Right atrium auricular region (tissue), 2 donors: ENCODE measurements at regions not wholly inside any gene's neighbourhood (a gene's known extent, or its start where the extent isn't known, plus 50 kb on each side); places are given as distances from the start of the nearest gene placed in this dataset.

ENCODE experiments used
- DNase-seq: peaks from one replicate; pipeline ENCODE4 v3.0.0-alpha.2; 2019; ENCODE audit warnings: low spot score
- H3K27ac ChIP-seq, 2 donors: fragments of 200-600 bp; sonication (generic); 1 replicate in 1 of 2; 2 replicates in 1 of 2; pipeline ENCODE4 v1.5.1; 2016 to 2019
- H3K27me3 ChIP-seq, 2 donors: fragments of 200-600 bp; sonication (generic); one replicate each; pipeline versions ENCODE4 v1.5.1 to v1.6.0; 2017 to 2019
- H3K36me3 ChIP-seq: fragments of 200-600 bp; sonication (generic); one replicate; pipeline ENCODE4 v1.5.1; 2016
- H3K4me1 ChIP-seq, 2 donors: fragments of 200-600 bp; sonication (generic); one replicate each; pipeline versions ENCODE4 v1.5.1 to v1.6.0; 2017 to 2019
- H3K4me3 ChIP-seq, 2 donors: fragments of 200-600 bp; sonication (generic); 1 replicate in 1 of 2; 2 replicates in 1 of 2; pipeline ENCODE4 v1.5.1; 2017 to 2019; ENCODE audit warnings: mild to moderate bottlenecking in 1 of 2, moderate library complexity in 1 of 2
- H3K9me3 ChIP-seq, 2 donors: fragments of 200-600 bp; sonication (generic); one replicate each; pipeline ENCODE4 v1.5.1; 2019
- CTCF ChIP-seq, 2 donors: fragments of 200-600 bp; sonication (generic); IDR thresholded peaks; one replicate each; pipeline ENCODE4 v1.5.1; 2019; ENCODE audit warnings: antibody characterized with exemption in 2 of 2

- DNase-seq: no peak
- Histone ChIP-seq H3K4me1 (no peaks in the 10 kb centered on the region), H3K27me3 (no peaks in the 10 kb centered on the region), H3K36me3 (no peaks in the 10 kb centered on the region), H3K9me3 (no peaks in the 10 kb centered on the region), H3K27ac (no peak overlapping the region), H3K4me3 (no peak overlapping the region)
- TF ChIP-seq CTCF (IDR thresholded peaks at IDR 0.05): no peak
Observed at GRCh38 chr20:60454491-60454890, 496.3 kb downstream of the CDH26 start.

- H3K4me3 ChIP-seq: no peak overlapping the region
- no peak for DNase-seq
- no peak for TF ChIP-seq CTCF (IDR thresholded peaks at IDR 0.05)
- no peaks in the 10 kb centered on the region for H3K9me3 ChIP-seq
- H3K4me1 ChIP-seq: no peaks in the 10 kb centered on the region
- H3K36me3 ChIP-seq: no peaks in the 10 kb centered on the region
- H3K27me3 ChIP-seq: no peaks in the 10 kb centered on the region
- H3K27ac ChIP-seq: no peak overlapping the region
Observed at GRCh38 chr20:60455272-60455671, 497.0 kb downstream of the CDH26 start.

GRCh38 chr20:60459212-60459611, 501.0 kb downstream of the CDH26 start:
- TF ChIP-seq CTCF (IDR thresholded peaks at IDR 0.05): no peak
- Histone ChIP-seq H3K27me3 (no peaks in the 10 kb centered on the region), H3K9me3 (peaks cover 0 to 13% of the 10 kb centered on the region in 2 donors), H3K27ac (no peak overlapping the region), H3K36me3 (no peaks in the 10 kb centered on the region), H3K4me1 (no peaks in the 10 kb centered on the region), H3K4me3 (no peak overlapping the region)
- DNase-seq: no peak

GRCh38 chr20:60461993-60462392, 503.8 kb downstream of the CDH26 start:
- no peak for TF ChIP-seq CTCF (IDR thresholded peaks at IDR 0.05)
- no peak overlapping the region for H3K4me3 ChIP-seq
- no peak for DNase-seq
- no peaks in the 10 kb centered on the region for H3K36me3 ChIP-seq
- peaks cover 0 to 13% of the 10 kb centered on the region in 2 donors for H3K9me3 ChIP-seq
- H3K27me3 ChIP-seq: no peaks in the 10 kb centered on the region
- no peaks in the 10 kb centered on the region for H3K4me1 ChIP-seq
- H3K27ac ChIP-seq: no peak overlapping the region

- peaks cover 0 to 13% of the 10 kb centered on the region in 2 donors for H3K9me3 ChIP-seq
- no peaks in the 10 kb centered on the region for H3K4me1 ChIP-seq
- H3K27me3 ChIP-seq: no peaks in the 10 kb centered on the region
- no peak for TF ChIP-seq CTCF (IDR thresholded peaks at IDR 0.05)
- DNase-seq: no peak
- no peak overlapping the region for H3K27ac ChIP-seq
- no peak overlapping the region for H3K4me3 ChIP-seq
- H3K36me3 ChIP-seq: no peaks in the 10 kb centered on the region
Observed at GRCh38 chr20:60463798-60464197, 505.6 kb downstream of the CDH26 start.

GRCh38 chr20:60465439-60465838, 507.2 kb downstream of the CDH26 start:
- Histone ChIP-seq H3K4me3 (no peak overlapping the region), H3K27ac (no peak overlapping the region), H3K36me3 (no peaks in the 10 kb centered on the region), H3K9me3 (peaks cover 0 to 13% of the 10 kb centered on the region in 2 donors), H3K27me3 (no peaks in the 10 kb centered on the region), H3K4me1 (no peaks in the 10 kb centered on the region)
- no peak for DNase-seq
- TF ChIP-seq CTCF (IDR thresholded peaks at IDR 0.05): no peak
